Stimulated activated CD8-positive, alpha-beta memory T cell treated with anti-CD3 and anti-CD28 coated beads, Interleukin-15, amount 100 ng/mL, for 4 hours (primary cell): ENCODE measurements at regions not wholly inside any gene's neighbourhood (a gene's known extent, or its start where the extent isn't known, plus 50 kb on each side); places are given as distances from the start of the nearest gene placed in this dataset.
"Not testable (repeated sequence)": the region's sequence is repeated elsewhere in the genome, so short reads cannot be mapped to it uniquely, and the experiment has no call there.

Experiments
- DNase-seq, 2 donors: peaks; one replicate each; pipeline ENCODE4 v3.0.0-alpha.2; 2020; ENCODE audit warnings: low read depth in 2 of 2

GRCh38 chr18:1663879-1664705 is 759.4 kb downstream of the ADCYAP1 start:
- no peak for DNase-seq

GRCh38 chr18:1665079-1665478 is 760.4 kb downstream of the ADCYAP1 start:
- no peak for DNase-seq

DNA sequence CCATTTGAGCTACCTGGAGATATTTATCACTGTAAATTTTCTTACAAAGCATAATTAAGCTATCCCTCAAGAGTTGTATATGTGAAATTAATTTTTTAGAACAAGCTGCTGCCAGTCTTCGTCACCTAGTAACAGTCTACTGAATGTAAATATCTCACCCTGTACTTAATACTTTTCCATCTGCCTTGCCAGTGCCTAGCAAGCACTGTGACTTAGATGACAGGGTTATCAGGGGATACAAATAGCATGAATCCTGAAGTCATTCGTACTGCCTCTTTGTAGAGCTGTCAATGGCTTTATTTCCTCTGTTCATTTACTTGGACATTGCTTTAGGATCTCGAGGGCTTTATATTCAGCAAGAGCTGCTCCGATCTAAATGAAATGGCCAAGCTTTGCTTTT is 763.6 kb downstream of the ADCYAP1 start:
- DNase-seq, result no peak

DNA sequence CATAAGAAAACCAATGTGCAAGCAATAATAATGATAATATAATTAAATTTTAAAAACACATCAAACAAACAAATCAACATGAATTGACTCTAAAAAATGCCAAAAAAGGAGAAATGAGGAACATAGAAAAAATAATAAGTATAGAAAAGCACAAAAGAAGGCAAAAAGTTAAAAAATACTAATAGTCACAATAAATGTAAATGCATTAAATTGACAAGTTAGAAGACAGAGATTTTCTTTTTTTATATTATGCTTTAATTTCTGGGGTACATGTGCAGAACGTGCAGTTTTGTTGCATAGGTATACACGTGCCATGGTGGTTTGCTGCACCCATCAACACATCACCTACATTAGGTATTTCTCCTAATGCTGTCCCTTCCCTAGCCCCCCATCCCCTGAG is 767.0 kb downstream of the ADCYAP1 start:
- not testable (repeated sequence) for DNase-seq

GRCh38 chr18:1676387-1676786 is 771.7 kb downstream of the ADCYAP1 start:
- DNase-seq, result no peak

GRCh38 chr18:1680108-1680507 is 775.4 kb downstream of the ADCYAP1 start:
- no peak for DNase-seq

- no peak for DNase-seq
These were observed 787.2 kb downstream of the ADCYAP1 start for GRCh38 chr18:1691863-1692262.

DNA sequence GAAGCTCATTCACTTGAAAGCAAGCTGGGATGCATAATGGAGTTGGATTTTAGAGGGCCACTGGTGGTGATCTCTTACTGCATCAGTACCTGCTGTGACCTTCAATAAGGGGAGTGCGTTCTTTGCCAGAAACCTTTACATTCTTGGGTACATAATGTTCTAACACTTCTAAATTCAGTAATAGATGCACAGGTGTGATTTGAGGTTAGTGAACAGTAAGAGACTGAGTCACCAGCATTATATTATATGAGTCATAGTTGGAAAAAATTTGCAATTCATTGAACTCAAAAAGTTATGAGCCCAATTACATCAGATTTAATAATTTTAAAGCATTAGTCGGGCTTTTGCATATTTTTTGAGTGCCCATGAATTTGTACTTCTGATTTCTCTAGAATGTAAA is 803.3 kb downstream of the ADCYAP1 start:
- DNase-seq, result no peak

- DNase-seq, result no peak
These were observed 805.4 kb downstream of the ADCYAP1 start for GRCh38 chr18:1710114-1710513.

GRCh38 chr18:1732143-1732542 is 827.5 kb downstream of the ADCYAP1 start:
- no peak for DNase-seq

DNA sequence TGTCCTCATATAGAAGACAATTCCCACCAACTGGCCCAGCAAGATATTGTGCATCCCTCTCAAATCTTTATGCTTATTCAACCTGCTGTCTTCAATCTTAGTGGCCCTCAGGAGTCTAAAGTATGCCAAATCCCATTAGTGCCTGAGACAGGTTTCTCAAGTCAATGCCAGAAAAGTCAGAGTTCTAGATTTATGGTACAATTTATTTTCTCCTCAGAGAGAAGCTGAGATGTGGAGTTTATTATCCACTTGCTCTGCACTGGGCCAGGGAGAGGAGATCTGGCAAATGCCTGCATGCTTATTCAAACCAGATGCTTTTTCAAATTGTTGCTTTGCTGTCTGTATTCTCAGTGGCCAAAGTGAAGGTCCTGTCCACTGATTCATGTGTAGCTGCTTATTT is 825.2 kb downstream of the METTL4 start:
- DNase-seq, result no peak

DNA sequence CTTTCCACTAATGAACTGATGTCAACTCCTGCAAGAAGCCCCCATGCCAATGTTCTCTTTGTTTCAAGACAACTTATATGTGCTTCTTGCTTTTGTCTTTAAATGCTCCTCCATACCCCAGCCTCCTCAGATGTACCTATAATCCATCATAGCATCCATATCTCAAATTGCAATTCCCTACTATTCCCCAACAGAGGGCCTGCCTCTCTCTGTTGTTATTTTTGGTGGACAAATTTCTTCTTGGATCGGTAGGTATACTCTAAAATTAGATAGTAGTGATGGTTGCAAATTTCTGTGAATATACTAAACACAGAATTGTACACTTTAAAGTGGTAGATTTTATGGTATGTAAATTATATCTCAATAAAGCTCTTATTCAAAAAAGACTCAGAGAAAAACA is 820.1 kb downstream of the METTL4 start:
- DNase-seq, result no peak

GRCh38 chr18:1760901-1761300 is 810.4 kb downstream of the METTL4 start:
- DNase-seq, result no peak

DNA sequence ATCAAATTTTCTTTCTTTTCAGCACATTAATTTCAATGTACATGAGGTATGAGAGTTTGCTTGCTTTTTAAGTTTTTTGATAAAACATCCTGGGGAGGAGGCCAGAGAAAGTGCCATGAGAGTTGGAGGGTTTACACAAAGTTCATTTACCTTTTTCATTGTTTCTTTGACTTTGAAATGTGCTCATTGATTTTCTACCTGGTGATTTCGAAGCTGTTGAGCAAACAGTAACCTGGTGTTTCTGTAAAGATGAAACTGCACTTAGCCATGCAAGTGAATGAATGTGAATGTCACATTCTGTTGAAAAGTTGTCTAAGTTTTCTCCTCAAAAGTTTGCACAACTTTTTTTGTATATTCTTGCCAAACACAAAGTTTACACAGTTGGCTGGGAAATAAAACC is 797.0 kb downstream of the METTL4 start:
- DNase-seq, result no peak

DNA sequence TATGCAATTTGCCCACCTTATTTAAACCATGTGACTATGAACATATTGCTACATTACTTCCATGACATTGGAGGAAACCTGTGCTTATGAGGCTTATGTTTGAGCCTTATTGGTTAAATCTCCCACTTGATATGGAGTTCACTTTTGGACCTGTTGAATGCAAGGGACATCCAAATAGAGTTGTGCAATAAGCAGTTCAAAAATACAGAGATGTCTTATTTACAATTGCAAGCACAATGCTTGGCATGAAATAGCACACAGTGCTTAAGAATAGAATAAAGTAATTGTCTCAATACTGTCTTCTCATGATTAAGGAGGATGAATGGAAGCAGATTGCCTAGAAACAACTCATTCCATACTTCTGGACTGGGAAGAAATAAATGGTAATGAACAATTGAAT is 793.5 kb downstream of the METTL4 start:
- DNase-seq, result no peak

DNA sequence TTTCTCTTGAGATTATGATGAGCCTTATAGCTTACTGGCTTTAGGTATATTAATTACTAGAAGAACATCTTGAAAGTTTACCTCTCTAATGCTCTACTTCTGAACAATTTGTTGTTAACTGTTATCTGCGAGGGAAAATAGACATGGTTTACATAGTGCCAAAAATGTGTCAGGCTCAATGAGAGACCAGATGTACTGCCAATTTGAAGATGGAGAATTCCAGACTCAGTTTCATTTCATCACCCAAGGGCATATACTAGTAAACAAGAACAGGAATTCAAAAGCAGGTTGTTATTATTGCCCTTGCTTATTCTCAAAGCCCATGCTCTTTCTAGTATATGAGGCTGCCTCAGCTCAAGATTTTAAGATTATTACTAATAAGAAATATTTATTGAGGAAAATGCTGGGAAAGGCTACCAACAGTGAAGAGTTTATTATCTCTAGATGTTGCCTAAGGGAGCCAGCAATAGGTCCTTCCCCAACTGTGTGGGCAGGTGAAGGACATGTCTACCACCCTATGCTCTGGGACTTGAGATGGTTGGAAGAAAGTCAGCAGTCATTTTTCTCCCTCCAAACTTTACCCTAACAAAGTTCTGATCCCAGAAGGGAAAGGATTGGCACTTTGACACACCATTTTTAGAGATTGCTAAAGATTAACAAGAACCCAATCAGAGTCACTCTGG is 792.7 kb downstream of the METTL4 start:
- no peak for DNase-seq

DNA sequence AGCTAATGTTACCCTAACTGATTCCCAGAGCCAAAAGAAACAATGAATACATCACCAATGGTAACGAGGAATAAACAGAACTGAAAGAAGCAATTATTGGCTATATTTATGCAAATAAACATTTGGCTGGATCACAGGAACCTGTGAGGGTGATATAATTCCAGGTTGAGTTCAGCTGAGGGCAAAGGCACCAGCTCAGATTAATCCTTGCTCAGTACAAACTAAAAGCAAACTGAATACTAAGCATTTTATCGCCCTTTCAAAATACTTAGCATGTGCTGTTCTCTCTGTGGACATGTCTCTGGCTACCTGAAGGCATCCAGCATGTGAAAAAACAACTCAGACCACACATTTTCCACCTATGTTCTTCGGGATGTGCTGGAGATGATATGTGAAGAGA is 791.7 kb downstream of the METTL4 start:
- no peak for DNase-seq

DNA sequence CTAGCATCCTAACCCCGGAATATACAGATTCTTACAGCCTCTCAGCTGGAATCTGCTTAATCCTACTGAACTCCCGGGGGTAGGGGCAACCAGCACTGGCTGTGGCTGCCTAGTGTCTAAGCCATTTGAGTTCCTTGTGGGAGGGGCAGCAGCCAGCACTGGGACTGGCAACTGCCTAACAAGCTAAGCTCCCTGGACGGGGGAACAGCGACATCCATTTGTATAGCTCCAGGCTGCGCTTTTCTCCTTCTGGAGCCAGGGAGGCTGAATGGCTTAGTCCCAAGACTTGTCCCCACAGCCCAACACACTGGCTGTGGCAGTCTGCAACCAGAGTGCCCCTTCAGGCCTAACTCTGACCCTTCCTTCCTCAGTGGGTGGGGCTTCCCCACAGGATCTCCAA is 787.2 kb downstream of the METTL4 start:
- DNase-seq, result no peak

DNA sequence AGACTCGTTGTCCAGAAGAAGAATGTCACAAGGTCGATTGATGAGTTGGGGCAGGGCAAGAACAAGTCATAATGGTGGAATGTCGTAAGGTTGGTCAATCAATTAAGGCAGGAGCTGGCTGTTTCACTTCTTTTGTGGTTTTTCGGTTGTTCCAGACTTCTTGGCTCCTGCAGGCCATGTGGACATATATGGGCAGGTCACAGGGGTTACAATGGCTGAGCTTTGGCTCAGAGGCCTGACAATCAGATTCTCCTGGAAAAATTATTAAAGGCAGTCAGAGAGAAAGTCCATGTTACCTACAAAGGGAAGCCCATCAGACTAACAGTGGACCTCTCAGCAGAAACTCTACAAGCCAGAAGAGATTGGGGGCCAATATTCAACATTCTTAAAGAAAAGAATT is 785.3 kb downstream of the METTL4 start:
- DNase-seq, result not testable (repeated sequence)

GRCh38 chr18:1796636-1797035 is 774.7 kb downstream of the METTL4 start:
- no peak for DNase-seq

DNA sequence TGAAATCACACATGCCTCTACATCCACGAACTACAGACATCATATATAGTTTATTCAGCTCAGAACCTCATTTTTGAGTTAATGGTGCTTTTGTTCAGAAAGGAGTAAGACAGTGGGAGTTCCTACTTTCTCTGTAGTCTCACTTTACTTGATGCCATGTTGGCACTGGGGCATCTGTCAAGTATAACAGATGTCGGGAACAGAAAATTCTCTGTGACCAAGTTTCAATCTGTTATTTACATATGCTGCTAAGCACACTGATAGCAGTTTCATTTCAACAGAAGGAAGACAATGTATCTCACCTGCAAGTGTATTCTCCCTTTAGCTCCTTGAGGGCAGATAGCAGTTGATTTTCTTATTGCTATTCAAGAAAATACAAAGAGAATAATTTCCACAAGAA is 774.1 kb downstream of the METTL4 start:
- no peak for DNase-seq

DNA sequence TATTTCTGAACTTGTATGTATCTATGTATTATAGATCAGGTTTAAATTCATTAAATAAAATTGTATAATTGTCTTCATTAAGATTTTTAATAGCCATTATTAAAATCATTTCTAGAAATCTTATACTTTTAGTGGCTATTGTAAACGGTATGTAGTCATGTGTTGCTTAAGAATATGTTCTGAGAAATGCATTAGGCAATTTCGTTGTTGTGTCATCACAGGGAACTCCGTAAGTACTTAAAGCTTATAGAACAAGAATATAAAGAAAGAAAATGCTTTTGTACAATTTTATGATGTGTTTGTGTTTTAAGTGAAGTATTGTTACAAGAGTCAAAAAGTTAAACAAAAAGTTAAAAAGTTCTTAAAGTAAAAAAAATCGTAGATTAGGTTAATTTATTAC is 765.8 kb downstream of the METTL4 start:
- no peak for DNase-seq

DNA sequence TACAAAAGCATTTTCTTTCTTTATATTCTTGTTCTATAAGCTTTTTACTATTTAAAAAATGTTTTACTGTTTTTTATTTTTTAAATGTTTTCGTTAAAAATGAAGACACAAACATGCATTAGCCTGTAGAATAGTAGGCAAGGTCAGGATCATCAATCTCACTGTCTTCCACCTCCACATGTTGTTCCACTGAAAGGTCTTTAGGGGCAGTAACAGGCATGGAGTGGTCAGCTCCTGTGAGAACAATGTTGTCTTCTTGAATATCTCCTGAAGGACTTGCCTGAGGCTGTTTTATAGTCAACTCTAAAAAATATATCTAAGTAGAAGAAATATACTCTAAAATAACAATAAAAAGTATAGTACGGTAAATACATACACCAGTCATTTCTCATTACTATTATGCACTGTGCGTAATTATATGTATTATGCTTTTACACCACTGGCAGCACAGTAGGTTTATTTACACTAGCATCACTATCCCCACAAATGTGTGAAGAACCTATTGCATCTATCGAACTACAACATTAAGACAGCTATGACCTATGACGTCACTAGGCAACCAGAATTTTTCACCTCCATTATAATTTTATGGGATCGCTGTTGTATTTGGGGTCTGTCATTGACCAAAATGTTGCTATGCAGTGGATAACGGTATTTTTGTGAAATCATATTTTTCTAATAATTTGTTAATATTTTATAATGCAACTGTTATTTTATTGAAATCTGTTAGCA is 764.3 kb downstream of the METTL4 start:
- DNase-seq, result no peak
